Right atrium auricular region (tissue), 2 donors: ENCODE measurements at regions not wholly inside any gene's neighbourhood (a gene's known extent, or its start where the extent isn't known, plus 50 kb on each side); places are given as distances from the start of the nearest gene placed in this dataset.

Experiments used
- DNase-seq: peaks from one replicate; pipeline ENCODE4 v3.0.0-alpha.2; 2019; ENCODE audit warnings: low spot score
- H3K27ac ChIP-seq, 2 donors: fragments of 200-600 bp; sonication (generic); 1 replicate in 1 of 2; 2 replicates in 1 of 2; pipeline ENCODE4 v1.5.1; 2016 to 2019
- H3K27me3 ChIP-seq, 2 donors: fragments of 200-600 bp; sonication (generic); one replicate each; pipeline versions ENCODE4 v1.5.1 to v1.6.0; 2017 to 2019
- H3K36me3 ChIP-seq: fragments of 200-600 bp; sonication (generic); one replicate; pipeline ENCODE4 v1.5.1; 2016
- H3K4me1 ChIP-seq, 2 donors: fragments of 200-600 bp; sonication (generic); one replicate each; pipeline versions ENCODE4 v1.5.1 to v1.6.0; 2017 to 2019
- H3K4me3 ChIP-seq, 2 donors: fragments of 200-600 bp; sonication (generic); 1 replicate in 1 of 2; 2 replicates in 1 of 2; pipeline ENCODE4 v1.5.1; 2017 to 2019; ENCODE audit warnings: mild to moderate bottlenecking in 1 of 2, moderate library complexity in 1 of 2
- H3K9me3 ChIP-seq, 2 donors: fragments of 200-600 bp; sonication (generic); one replicate each; pipeline ENCODE4 v1.5.1; 2019
- CTCF ChIP-seq, 2 donors: fragments of 200-600 bp; sonication (generic); IDR thresholded peaks; one replicate each; pipeline ENCODE4 v1.5.1; 2019; ENCODE audit warnings: antibody characterized with exemption in 2 of 2

GRCh38 chr4:166363198-166363597 is 490.2 kb downstream of the TLL1 start:
- no peaks in the 10 kb centered on the region for H3K9me3 ChIP-seq
- no peak for TF ChIP-seq CTCF (IDR thresholded peaks at IDR 0.05)
- DNase-seq: no peak
- no peaks in the 10 kb centered on the region for H3K36me3 ChIP-seq
- no peak overlapping the region for H3K4me3 ChIP-seq
- no peaks in the 10 kb centered on the region for H3K27me3 ChIP-seq
- H3K27ac ChIP-seq: no peak overlapping the region
- no peaks in the 10 kb centered on the region for H3K4me1 ChIP-seq

GRCh38 chr4:166366012-166366411 is 493.0 kb downstream of the TLL1 start:
- no peaks in the 10 kb centered on the region for H3K27me3 ChIP-seq

DNA sequence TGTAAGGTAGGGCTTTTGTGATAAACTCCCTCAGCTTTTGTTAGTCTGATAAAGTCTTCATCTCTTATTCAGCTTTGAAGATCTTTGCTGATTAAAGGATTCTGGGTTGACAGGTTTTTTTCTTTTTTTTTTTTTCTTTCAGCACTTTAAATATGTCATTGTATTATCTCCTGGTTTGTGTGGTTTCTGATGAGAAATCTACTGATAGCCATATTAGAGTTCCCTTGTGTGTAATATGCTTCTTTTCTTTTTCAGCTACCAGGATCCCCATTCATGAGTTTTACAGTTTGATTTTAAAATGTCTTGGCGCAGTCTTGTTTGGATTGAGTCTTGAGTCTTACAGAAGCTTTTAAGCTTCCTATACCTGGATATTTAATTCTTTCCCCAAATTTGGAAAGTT is 504.5 kb downstream of the TLL1 start:
- no peak for TF ChIP-seq CTCF (IDR thresholded peaks at IDR 0.05)
- H3K4me3 ChIP-seq: no peak overlapping the region
- no peak for DNase-seq
- H3K4me1 ChIP-seq: no peaks in the 10 kb centered on the region
- no peaks in the 10 kb centered on the region for H3K27me3 ChIP-seq
- no peaks in the 10 kb centered on the region for H3K36me3 ChIP-seq
- H3K27ac ChIP-seq: no peak overlapping the region
- peaks cover 0 to 47% of the 10 kb centered on the region in 2 donors for H3K9me3 ChIP-seq

More at GRCh38 chr4:166366012-166366411, 493.0 kb downstream of the TLL1 start:
- no peak for TF ChIP-seq CTCF (IDR thresholded peaks at IDR 0.05)
- H3K4me1 ChIP-seq: no peaks in the 10 kb centered on the region
- H3K36me3 ChIP-seq: no peaks in the 10 kb centered on the region
- DNase-seq: no peak
- H3K9me3 ChIP-seq: no peaks in the 10 kb centered on the region
- H3K4me3 ChIP-seq: no peak overlapping the region
- no peak overlapping the region for H3K27ac ChIP-seq

DNA sequence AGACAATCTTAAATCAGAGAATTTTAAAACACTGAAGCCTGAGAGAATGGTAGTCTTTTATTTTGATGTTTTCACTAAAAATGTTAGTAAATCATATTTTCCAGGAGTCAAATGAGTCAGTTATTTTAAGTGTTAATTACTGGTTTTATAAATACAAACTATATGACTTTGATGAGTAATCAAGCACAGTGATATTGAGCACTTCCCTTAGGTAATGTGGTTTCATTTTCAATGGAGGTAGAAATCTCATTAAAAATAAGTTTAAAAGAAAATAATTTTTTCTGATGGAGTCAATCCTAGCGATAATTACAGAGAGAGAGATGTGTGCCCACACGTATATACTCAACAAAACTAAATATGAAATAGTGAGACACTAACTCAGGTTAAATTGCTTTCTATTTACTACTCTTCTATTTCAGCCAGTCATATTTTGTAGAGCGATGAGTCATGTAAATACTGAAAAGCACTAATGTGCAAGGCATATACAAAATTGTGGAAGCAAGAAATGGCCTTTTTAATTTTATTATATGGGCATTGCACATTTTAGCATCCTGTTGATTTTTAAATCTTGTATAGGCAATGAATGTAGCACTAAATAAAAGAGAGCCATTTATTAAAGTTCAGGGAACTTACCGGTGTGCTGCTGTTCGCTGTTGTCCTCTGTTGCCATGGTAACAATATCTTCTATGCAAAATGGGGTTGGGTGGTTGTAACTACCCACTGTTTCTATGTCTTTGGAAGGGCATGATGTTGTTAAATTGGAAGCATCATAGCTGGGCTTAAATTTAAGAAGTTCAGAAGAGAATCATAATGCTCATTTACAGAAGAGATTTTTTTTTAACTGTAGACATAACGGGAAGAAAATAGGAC is 513.7 kb downstream of the TLL1 start:
- TF ChIP-seq CTCF (IDR thresholded peaks at IDR 0.05): no peak
- Histone ChIP-seq H3K27me3 (no peaks in the 10 kb centered on the region), H3K9me3 (no peaks in the 10 kb centered on the region), H3K4me3 (no peak overlapping the region), H3K4me1 (no peaks in the 10 kb centered on the region), H3K27ac (no peak overlapping the region), H3K36me3 (no peaks in the 10 kb centered on the region)
- no peak for DNase-seq

- Histone ChIP-seq H3K27me3 (no peaks in the 10 kb centered on the region), H3K36me3 (no peaks in the 10 kb centered on the region), H3K9me3 (no peaks in the 10 kb centered on the region), H3K4me1 (no peaks in the 10 kb centered on the region), H3K27ac (no peak overlapping the region), H3K4me3 (no peak overlapping the region)
- no peak for TF ChIP-seq CTCF (IDR thresholded peaks at IDR 0.05)
- DNase-seq: no peak
Observed at GRCh38 chr4:166391501-166391900, 518.5 kb downstream of the TLL1 start.

DNA sequence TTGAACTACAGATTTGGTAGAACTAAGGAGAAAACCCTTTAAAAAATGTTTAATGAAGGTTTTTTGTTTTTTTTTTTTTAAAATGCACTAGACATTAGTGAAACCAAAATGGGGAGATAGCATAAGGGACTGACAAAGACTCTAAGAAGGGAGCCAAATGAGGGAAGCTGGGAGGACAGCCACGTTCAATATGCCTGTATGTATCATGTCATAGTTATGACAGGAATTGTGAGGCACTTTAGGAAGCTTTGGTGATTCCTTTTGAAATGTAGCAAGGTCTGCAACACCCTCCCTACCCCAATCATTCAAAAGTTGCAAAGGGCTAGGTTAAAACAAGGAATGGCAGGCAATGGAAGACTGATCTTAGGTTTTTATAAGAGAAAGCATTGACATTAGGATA is 526.0 kb downstream of the TLL1 start:
- Histone ChIP-seq H3K9me3 (no peaks in the 10 kb centered on the region), H3K4me1 (no peaks in the 10 kb centered on the region), H3K4me3 (no peak overlapping the region), H3K27ac (no peak overlapping the region), H3K36me3 (no peaks in the 10 kb centered on the region), H3K27me3 (no peaks in the 10 kb centered on the region)
- DNase-seq: no peak
- no peak for TF ChIP-seq CTCF (IDR thresholded peaks at IDR 0.05)
